ENCODE measurements at regions not wholly inside any gene's neighbourhood (a gene's known extent, or its start where the extent isn't known, plus 50 kb on each side); places are given as distances from the start of the nearest gene placed in this dataset.

DNA sequence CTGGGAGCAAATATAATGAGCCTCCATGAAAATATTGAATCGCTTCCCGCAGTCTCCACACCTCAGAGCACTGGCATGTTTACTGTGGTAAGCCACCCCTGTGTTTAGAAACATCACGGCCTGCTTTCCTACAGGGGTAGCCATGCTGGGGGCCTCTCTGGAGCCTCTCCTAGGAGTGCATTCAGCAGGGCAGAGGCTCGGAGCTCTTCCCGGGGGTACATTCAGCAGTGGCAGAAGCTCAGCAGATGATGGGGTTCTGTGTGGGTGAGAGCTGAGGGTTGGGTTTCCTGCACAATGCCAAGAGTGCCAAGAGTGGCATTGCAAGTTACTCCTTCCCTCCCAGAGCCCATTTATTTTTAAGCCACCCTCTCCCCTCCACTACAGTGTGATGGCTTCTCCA is 386.6 kb downstream of the SEC14L1 start:
- Histone ChIP-seq H3K27me3 (no peaks in the 10 kb centered on the region), H3K36me3 (no peaks in the 10 kb centered on the region), H3K9me3 (no peaks in the 10 kb centered on the region), H3K4me3 (no peak overlapping the region), H3K4me1 (peaks cover 0 to 10% of the 10 kb centered on the region in 2 donors), H3K27ac (no peak overlapping the region)
- TF ChIP-seq POLR2A (IDR thresholded peaks at IDR 0.05) (no peak), CTCF (IDR thresholded peaks at IDR 0.05) (no peak)
- DNase-seq, result no peak
- intact Hi-C loops (cut with DNase I; ENCODE audit: low total_unique reads), result loop anchor here (10.0 kb wide), 1 partner anchor 47 kb away; no protein-coding TSS in a partner anchor

DNA sequence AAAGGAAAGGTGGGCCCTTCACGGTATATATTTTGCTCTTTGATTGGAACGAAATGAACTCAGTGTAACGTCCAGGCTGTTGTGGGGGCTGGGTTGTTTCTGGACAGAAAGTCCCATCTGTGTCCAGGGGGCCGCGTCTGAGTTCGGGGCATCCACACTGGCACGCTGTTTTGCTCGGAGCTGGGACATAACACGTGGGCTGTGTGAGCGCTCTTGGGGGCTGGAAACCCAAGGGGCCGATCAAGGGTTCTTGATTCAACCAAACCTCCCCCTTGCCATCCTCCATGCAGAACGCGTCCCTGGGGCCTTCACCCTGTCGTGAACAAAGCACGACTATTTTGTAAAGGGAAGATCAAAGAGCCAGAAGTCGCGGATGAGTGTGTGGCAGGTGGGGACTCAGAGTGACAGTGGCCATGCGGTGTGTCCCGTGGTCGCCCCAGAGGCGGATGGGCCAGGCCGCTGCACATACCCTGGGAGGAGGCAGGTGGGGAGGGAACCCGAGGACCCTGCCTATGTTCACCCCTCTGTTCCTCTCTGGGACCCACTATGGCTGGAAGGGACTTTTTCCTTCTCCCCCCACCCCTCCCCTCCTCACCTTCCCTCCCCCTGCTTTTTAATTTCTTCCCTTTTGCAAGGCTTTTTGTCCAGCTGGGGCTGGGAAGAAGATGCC is 387.2 kb downstream of the SEC14L1 start:
- H3K4me1 ChIP-seq, result peaks cover 0 to 10% of the 10 kb centered on the region in 2 donors
- no peak overlapping the region for H3K4me3 ChIP-seq
- H3K27me3 ChIP-seq, result no peaks in the 10 kb centered on the region
- H3K36me3 ChIP-seq, result no peaks in the 10 kb centered on the region
- no peak overlapping the region for H3K27ac ChIP-seq
- intact Hi-C loops (cut with DNase I; ENCODE audit: low total_unique reads), result loop anchor here (10.0 kb wide), 1 partner anchor 47 kb away; no protein-coding TSS in a partner anchor
- TF ChIP-seq CTCF (IDR thresholded peaks at IDR 0.05) (no peak), POLR2A (IDR thresholded peaks at IDR 0.05) (no peak)
- no peak for DNase-seq
- H3K9me3 ChIP-seq, result no peaks in the 10 kb centered on the region

GRCh38 chr17:77528516-77529327 is 388.0 kb downstream of the SEC14L1 start:
- intact Hi-C loops (cut with DNase I; ENCODE audit: low total_unique reads), result loop anchor here (10.0 kb wide), 1 partner anchor 46 kb away; no protein-coding TSS in a partner anchor
- no peak for TF ChIP-seq POLR2A (IDR thresholded peaks at IDR 0.05)
- TF ChIP-seq CTCF (IDR thresholded peaks at IDR 0.05), result no peak

DNA sequence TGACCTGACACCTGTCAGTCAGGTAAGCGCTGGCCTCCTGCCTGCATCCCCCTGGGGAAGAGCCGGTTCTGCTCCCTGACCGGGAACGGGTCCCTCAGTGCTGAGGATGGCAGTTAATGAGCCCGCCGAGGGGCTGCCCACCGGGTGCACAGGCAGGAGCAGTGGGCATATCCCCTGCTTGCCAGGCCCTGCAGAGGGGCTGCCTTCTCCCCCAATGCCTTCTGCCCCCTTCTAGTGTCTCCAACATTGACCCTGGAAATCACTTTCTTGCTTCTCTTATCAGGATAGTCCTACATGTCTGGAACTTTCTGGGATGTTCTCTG is 388.5 kb downstream of the SEC14L1 start:
- Histone ChIP-seq H3K9me3 (no peaks in the 10 kb centered on the region), H3K4me3 (no peak overlapping the region), H3K36me3 (no peaks in the 10 kb centered on the region), H3K4me1 (peaks cover 0 to 10% of the 10 kb centered on the region in 2 donors), H3K27ac (no peak overlapping the region), H3K27me3 (no peaks in the 10 kb centered on the region)
- TF ChIP-seq CTCF (IDR thresholded peaks at IDR 0.05) (no peak), POLR2A (IDR thresholded peaks at IDR 0.05) (no peak)
- DNase-seq, result no peak
- intact Hi-C loops (cut with DNase I; ENCODE audit: low total_unique reads), result loop anchor here (10.0 kb wide), 1 partner anchor 46 kb away; no protein-coding TSS in a partner anchor

More at GRCh38 chr17:77528516-77529327, 388.0 kb downstream of the SEC14L1 start:
- H3K4me3 ChIP-seq, result no peak overlapping the region
- no peak for DNase-seq
- no peaks in the 10 kb centered on the region for H3K36me3 ChIP-seq
- peaks cover 0 to 10% of the 10 kb centered on the region in 2 donors for H3K4me1 ChIP-seq
- no peaks in the 10 kb centered on the region for H3K27me3 ChIP-seq
- H3K9me3 ChIP-seq, result no peaks in the 10 kb centered on the region
- no peak overlapping the region for H3K27ac ChIP-seq

GRCh38 chr17:77530591-77530990 is 389.8 kb downstream of the SEC14L1 start:
- Histone ChIP-seq H3K4me1 (peaks cover 0 to 10% of the 10 kb centered on the region in 2 donors), H3K9me3 (no peaks in the 10 kb centered on the region), H3K27ac (no peak overlapping the region), H3K36me3 (no peaks in the 10 kb centered on the region), H3K27me3 (no peaks in the 10 kb centered on the region), H3K4me3 (no peak overlapping the region)
- DNase-seq, result no peak
- intact Hi-C loops (cut with DNase I; ENCODE audit: low total_unique reads), result no loop called here
- TF ChIP-seq CTCF (IDR thresholded peaks at IDR 0.05) (no peak), POLR2A (IDR thresholded peaks at IDR 0.05) (no peak)
